ENCODE measurements at regions not wholly inside any gene's neighbourhood (a gene's known extent, or its start where the extent isn't known, plus 50 kb on each side); places are given as distances from the start of the nearest gene placed in this dataset.
"Not testable (repeated sequence)": the region's sequence is repeated elsewhere in the genome, so short reads cannot be mapped to it uniquely, and the experiment has no call there.

GRCh38 chr22:15811141-15811540 is 121.3 kb downstream of the POTEH start:
- not testable (repeated sequence) for TF ChIP-seq CTCF, POLR2A (IDR thresholded peaks at IDR 0.05)
